ENCODE measurements at regions not wholly inside any gene's neighbourhood (a gene's known extent, or its start where the extent isn't known, plus 50 kb on each side); places are given as distances from the start of the nearest gene placed in this dataset.
"Not testable (repeated sequence)": the region's sequence is repeated elsewhere in the genome, so short reads cannot be mapped to it uniquely, and the experiment has no call there.

- DNase-seq, result no peak
These were observed 76.9 kb upstream of the SLCO2A1 start for GRCh38 chr3:134106580-134106979.

DNA sequence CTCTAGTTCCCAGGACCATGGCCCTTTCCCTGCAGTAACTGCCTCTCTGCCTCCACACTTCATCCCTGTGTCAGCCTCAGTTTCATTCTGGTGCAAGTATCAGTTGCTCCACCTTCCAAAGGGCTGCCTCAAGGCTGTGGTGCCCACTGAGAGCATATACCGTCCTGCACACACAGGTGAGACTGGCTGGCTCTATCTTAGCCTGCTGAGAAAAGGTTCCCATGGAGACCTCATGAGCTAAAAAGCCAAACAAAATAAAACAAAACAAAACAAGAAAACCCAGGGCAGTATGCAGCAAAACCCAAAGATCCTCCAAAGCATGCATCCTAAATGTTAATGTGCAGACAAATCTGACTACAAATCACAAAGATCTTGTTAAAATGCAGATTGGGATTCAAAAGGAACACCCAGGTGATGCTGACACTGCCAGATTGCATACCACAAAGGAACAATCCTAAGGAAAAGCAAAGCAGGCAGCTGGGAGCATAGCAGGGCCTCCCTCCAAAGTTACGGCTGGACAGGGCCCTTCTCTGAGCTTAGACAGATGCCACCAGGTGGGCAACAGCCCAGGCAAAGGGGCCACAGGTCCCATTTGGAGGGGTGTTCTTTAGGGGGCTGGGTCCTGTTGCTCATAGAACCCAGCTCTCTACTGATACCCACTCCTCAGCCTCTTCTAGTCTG, 76.3 kb upstream of the SLCO2A1 start:
- no peak for DNase-seq

GRCh38 chr3:134104031-134104430, 74.3 kb upstream of the SLCO2A1 start:
- DNase-seq, result no peak

DNA sequence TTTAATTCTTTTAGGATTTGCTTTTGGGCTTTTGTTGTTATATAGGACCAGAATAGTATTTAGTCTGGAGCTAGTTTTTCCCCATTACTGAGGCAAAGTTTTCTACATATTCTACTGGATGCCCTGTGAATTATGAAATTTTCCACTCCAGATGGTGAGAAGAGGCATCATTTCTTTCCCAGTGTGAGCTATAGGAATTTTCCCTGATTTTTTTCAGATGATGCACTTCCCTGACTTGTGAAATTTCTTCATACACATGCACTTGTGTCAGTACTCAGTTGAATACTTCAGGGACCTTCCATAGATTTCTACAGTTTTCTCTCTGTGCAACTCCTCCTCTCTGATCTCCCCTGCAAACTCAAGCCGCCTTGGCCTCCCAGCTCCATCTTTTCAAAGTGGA, 73.7 kb upstream of the SLCO2A1 start:
- DNase-seq, result no peak

- DNase-seq, result no peak
These were observed 73.3 kb upstream of the SLCO2A1 start for GRCh38 chr3:134102976-134103375.

DNA sequence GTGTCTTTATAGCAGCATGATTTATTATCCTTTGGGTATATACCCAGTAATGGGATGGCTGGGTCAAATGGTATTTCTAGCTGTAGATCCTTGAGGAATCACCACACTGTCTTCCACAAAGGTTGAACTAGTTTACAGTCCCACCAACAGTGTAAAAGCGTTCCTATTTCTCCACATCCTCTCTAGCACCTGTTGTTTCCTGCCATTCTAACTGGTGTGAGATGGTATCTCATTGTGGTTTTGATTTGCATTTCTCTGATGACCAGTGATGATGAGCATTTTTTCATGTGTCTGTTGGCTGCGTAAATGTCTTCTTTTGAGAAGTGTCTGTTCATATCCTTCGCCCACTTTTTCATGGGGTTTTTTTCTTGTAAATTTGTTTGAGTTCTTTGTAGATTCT, 66.5 kb upstream of the SLCO2A1 start:
- DNase-seq, result not testable (repeated sequence)

DNA sequence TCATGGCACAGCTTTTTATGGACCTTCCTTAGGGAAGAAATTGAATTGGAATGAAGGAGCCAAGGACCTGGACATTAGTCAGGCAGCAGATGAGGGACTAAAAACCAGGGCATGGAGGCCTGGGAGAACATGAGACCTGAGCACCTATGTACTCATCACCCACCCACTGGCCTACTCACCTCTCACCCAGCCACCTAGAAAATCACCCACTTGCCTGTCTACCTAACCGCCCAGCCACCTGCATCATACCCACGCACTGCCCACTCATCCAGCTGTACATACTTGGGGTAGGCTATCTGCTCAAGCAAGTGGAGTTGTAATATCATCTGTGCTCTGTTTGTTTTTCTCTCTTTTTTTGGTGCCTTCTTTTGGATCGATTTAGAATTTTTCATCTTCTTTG, 65.3 kb upstream of the SLCO2A1 start:
- DNase-seq, result no peak

DNA sequence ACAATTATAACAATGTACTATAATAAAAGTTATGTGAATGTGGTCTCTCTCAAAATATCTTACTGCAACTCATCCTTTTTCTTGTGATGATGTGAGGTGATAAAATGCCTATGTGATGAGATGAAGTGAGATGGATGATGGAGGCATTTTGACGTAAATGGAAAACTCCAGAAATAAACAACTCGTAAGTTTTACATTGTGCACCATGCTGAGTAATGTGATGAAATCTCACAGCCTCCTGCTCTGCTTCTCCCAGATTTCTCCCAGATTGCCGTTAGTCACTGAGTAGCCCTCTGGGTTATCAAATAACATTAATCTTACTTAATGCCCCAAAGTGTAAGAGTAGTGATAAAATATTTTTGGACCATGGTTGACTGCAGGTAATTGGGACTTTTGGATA, 64.8 kb upstream of the SLCO2A1 start:
- peak; percentile 22 for DNase-seq

DNA sequence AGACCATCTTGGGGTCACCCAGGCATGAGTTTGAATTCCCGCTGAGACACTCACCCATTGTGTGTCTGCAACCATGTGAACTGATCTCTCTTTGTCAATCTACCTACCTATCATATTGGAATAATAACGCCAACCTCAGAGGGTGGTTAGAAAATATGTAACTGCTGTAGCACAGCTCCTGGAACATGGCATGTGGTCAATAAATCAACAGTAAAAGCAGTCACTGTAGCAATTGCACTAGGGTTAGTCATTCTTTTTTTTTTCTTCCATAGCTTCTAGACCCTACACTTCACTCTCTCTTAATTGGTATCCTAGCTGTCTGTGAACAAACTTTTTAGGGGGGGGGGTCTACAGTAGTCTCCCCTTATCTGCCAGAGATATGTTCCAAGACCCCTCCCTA, 64.2 kb upstream of the SLCO2A1 start:
- no peak for DNase-seq

GRCh38 chr3:134092208-134092701, 62.5 kb upstream of the SLCO2A1 start:
- DNase-seq, result no peak

- DNase-seq, result no peak
These were observed 60.3 kb upstream of the SLCO2A1 start for GRCh38 chr3:134090031-134090430.

GRCh38 chr3:134087060-134087974, 57.6 kb upstream of the SLCO2A1 start:
- no peak for DNase-seq

- no peak for DNase-seq
These were observed 56.9 kb upstream of the SLCO2A1 start for GRCh38 chr3:134086616-134087015.

DNA sequence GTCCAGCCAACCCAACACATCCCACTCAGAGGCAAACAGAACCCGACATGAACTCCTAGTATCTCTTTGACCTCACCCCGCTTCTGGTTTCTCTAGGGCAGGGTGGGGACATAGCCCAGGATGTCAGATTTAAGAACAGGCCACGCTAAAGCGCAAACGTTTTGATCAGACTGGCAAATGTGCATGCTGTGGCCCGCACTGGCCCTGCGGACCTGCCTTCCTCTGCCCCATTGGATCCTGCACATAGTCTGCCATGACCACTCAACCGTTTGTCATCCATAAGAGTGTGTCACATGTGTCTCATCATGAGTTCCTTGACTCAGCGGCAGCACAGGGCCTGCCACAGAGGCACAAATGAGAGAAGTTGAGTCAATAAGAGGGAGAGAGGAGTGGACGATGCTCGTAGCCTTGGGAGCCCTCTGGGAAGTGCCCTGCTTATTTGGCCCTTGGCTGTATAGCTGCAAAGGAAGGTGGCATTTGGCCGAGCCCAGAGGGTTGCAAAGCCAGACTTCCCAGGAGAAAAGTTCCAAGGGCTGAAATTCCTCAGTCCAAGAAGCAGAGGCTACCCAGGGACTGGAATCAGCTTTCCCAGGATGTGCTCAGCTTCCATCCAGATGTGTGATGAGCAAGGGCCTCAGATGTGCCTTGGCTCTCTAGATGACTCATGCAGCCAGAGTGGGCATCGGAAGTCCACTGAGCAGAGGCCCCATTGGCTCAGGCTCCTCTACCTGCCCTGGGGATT, 55.5 kb upstream of the SLCO2A1 start:
- no peak for DNase-seq

DNA sequence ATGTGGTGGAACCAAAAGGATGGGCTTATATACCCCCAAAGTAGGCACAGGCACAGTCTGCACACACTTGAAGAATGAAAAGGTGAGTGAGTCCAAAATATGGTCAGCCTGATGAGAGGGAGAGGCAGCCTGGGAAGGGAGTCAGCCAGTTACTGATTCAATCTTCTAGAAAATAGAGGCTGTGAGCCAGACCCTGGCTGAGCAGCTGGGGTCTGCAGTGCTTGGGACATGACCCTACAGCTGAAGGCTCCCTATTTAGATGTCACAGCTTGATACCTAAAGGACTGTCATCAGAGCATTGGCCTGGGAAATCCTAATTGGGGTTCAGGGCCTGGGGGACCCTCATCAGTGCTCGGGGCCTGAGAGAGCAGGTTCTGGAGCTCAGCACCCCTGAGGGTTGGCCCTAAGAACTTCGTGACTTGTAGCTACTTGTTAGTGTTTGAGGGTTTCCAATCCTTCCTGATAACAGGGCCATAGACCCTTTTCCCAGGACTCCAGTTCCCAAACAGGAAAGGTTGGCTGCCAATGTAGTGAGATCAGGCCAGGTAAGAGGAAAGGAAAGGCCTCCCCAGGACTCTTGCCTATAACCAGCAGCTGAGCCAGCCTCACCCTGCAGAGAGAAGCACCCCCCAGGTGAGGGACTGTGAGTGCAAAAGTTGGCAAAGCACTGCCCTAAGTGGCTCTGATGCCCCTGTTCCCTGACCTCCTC, 54.7 kb upstream of the SLCO2A1 start:
- no peak for DNase-seq

GRCh38 chr3:134083626-134084241, 54.0 kb upstream of the SLCO2A1 start:
- no peak for DNase-seq

DNA sequence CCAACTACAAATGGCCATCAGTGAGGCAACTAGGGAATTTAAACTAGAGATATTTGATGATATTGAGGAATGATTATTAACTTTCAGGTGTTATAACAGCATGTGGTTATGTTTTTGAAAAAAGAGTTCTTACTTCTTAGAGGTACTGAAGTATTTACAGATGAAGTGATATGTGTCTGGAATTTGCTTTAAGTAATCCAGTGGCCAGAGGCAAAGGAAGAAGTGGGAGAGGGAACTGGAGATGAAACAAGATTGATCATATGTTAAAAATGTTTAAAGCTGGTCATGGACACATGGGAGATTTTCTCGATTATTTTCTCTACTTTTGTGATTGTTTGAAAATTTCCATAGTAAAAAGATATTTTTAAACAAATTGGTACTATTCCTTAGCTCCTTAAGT, 53.3 kb upstream of the SLCO2A1 start:
- DNase-seq, result no peak

GRCh38 chr3:134082582-134082981, 52.9 kb upstream of the SLCO2A1 start:
- no peak for DNase-seq

GRCh38 chr3:134081211-134081610, 51.5 kb upstream of the SLCO2A1 start:
- no peak for DNase-seq

GRCh38 chr3:134080761-134081160, 51.0 kb upstream of the SLCO2A1 start:
- DNase-seq, result no peak

DNA sequence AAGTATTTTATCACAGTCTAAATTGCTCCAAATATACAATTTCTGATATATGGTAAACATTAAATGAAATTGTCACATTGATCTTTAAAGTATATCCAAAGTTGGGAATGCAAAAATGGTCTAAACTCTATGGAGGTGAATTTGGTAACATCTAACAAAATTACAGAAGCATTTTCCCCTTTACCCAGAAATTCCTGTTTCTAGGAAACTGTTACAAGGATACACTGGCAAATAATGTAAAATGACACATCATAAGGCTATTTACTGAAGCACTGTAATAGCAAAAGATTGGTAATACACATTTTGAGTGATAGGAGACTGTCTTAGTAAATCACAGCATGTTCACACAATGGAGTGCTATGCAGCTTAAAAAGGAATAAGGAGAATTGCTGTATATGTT, 50.0 kb upstream of the SLCO2A1 start:
- DNase-seq, result no peak

Measured in fibroblast of skin of scalp (primary cell).